ENCODE measurements at regions not wholly inside any gene's neighbourhood (a gene's known extent, or its start where the extent isn't known, plus 50 kb on each side); places are given as distances from the start of the nearest gene placed in this dataset.

DNA sequence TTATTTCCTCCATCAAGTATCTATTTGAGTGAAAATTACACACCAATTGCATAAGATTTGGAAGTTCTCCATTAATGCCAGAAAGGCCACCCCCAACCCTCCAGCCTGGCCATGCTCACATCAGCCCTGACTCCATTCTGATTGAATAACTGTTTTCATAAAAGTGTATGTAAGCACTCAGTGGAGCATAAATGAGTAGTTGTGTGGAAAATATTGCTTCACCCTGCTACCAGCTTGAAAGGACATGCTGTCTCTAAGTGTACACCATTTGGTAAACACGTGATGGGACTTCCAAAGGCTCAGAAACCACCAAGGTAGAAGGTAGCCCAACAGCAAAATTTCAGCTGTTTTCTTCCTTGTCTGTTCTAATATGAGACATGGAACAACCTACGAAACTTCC is 393.8 kb downstream of the ZNF385D start:
- no peak for DNase-seq (ENCODE audit: low spot score)

DNA sequence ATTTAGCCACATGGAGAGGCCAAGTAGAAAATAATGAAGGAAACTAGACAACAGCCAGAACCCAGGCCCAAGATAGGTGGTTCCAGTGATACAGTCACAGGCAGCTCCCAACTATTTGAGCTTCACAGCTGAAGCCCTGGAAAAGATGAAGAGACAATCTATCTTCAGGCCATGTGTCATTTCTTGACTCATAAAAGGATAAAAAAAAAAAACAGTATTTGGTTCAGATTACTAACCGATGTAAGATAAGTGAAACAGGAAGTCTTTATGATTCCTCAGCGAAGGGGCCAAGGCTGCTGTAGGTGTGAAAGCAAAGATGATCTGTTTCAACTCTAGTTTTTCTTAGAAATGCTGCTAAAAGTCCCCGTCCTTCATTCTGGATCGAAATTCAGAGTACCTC is 394.6 kb downstream of the ZNF385D start:
- no peak for DNase-seq (ENCODE audit: low spot score)

GRCh38 chr3:21345382-21345976 is 405.5 kb downstream of the ZNF385D start:
- DNase-seq (ENCODE audit: low spot score) = no peak

GRCh38 chr3:21331857-21332256 is 419.2 kb downstream of the ZNF385D start:
- no peak for DNase-seq (ENCODE audit: low spot score)

DNA sequence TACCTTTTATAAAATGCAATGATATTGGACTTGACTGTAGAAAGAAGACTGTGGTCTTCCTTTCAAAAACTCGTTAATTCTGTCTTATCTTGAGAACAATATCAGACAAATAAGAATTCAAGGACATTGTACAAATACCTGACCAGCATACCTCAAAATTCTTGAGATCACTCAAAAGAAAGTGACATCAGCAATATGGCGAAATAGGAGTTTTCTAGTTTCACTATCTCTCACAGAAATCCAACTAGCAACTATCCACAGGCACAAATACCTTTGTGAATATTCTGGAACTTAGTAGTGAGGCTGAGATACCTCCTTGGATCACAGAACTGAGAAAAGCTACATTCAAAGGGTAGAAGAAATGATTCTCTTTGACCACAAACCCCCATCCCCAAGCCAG is 419.7 kb downstream of the ZNF385D start:
- DNase-seq (ENCODE audit: low spot score) = no peak

DNA sequence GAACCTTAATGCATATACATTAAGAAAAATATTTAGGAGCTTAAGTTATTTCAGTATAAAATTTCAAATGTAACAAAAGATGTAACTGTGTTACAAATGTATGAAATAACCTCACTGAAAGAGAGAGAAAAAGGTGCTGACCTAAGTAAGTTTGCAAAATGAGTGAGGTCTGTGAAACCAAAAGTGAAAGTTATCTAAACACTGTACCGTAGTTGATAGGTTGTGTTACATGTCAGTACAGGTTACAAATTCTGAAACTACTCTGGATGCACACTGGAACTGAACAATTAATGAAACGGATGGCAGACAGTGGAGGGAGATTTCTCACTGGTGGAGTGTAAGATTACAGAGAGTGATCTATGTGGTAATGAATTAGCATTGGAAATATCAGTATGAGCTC is 420.7 kb downstream of the ZNF385D start:
- peak; percentile 2 for DNase-seq (ENCODE audit: low spot score)

DNA sequence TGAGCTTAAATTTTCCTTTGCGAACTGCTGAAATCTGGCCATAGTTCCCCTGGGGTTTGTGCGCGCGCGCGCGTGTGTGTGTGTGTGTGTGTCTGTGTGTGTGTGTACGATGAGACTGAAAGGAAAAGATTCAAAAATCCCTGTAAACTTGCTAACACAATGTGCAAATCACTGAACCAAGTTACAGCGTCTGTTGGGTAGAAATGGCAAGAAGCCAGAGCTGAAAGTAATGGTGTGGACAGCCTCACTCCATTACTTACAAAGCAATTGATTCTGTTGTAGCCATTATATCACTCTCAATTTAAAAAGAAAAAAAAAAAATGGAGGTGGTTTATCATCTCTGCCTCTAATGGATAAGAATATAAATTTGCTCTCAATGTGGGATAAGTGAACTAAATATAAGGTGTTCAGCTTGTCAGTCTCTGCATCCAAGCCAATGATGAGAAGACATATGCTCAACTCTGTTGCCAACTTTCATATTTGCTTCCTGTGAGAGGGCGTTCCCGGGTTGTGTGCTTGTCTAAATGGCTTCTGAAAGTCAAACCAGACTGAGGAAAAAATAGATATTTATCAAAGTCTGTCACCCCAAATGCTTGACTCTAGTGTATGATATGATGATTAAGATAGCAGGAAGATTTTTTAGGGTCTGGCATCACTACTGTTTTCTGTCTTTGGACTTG is 422.2 kb downstream of the ZNF385D start:
- no peak for DNase-seq (ENCODE audit: low spot score)

- no peak for DNase-seq (ENCODE audit: low spot score)
These were observed 424.1 kb downstream of the ZNF385D start for GRCh38 chr3:21326704-21327475.

- no peak for DNase-seq (ENCODE audit: low spot score)
These were observed 436.3 kb downstream of the ZNF385D start for GRCh38 chr3:21314688-21315087.

DNA sequence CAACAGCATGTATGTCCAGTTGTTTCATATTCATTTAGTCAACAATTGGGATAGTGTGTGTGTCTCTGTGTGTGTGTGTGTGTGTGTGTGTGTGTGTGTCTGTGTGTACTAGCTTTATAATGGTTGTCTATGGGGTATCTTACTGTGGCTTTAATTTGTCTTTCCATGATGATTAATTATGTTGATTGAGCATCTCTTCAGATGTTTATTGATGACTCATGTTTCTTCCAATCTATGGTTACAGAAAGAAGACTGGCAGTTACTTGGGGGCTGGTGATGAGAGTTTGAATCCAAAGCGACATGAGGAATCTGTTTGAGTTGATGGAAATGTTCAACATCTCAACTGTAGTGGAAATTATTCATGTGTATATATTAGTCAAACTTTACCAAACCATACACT is 440.1 kb downstream of the ZNF385D start:
- DNase-seq (ENCODE audit: low spot score) = no peak

DNA sequence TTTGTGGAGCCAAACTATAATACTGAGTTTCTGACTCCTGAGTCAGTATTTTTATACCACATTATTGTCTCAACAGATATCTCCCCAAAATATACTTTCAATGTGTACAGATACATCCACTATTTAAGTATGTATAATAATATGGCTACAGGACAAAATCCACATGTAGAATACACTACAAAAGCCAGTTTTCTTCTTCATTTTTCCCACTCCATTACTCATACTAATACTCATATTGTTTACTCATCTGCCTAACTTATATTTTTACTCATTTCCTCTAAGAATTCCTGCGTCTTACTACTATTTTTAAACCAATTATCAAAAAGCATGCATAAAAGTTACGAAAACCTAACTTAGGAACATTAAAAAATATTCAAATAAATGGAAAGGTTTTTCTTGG is 440.8 kb downstream of the ZNF385D start:
- DNase-seq (ENCODE audit: low spot score) = no peak

- DNase-seq (ENCODE audit: low spot score) = no peak
These were observed 453.7 kb downstream of the ZNF385D start for GRCh38 chr3:21297304-21297703.

GRCh38 chr3:21294768-21295167 is 456.2 kb downstream of the ZNF385D start:
- no peak for DNase-seq (ENCODE audit: low spot score)

- DNase-seq (ENCODE audit: low spot score) = no peak
These were observed 458.0 kb downstream of the ZNF385D start for GRCh38 chr3:21292971-21293370.

GRCh38 chr3:21290557-21290956 is 460.5 kb downstream of the ZNF385D start:
- DNase-seq (ENCODE audit: low spot score) = no peak

- DNase-seq (ENCODE audit: low spot score) = no peak
These were observed 476.9 kb downstream of the ZNF385D start for GRCh38 chr3:21274079-21274571.

DNA sequence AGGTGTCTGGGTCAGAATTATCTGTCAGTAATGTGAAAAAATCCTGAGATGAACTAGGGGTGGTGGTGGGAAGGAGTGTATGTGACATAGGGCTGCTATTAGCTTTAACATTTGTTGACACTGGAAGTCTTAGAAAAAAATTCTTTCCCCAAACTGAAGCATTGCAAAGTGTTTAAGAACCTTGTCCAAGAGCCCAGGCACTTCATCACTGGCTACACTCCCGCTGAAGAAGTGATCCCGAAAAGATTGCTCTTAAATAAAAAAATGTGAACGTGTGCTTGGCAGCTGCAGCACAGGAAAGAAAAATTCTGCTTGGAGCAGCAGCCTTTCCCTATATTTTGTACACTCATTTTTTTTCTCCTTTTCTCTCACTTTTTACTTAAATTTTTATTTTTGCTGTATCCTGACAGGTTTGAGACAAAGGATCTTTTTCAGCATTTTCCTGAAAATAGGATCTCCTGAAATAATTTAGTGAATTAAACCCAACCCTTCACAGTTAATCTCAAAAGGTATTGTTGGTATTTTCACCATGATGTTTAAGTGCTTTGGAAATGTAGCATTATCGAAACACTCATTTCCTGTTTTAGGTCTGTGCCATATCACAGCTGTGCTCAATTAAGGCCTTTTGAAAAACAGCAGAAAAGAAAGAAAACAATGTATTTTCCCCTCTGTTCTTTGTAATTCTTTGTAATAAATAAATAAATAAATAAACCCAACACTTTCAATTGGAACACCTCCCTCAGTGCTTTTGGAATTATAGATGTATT is 477.6 kb downstream of the ZNF385D start:
- DNase-seq (ENCODE audit: low spot score) = no peak

DNA sequence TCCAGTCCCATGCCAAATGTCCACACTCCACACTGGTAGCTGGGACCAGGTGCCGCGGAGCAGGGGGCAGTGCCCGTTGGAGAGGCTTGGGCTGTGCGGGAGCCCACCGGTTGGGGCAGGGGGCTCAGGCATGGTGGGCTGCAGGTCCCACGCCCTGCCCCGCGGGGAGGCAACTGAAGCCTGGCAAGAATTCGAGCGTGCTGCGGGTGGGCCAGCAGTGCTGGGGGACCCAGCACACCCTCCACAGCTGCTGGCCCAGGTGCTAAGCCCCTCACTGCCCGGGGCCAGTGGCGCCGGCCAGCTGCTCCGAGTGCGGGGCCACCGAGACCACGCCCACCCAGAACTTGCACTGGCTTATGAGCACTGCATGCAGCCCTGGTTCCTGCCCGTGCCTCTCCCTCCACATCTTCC is 479.4 kb downstream of the ZNF385D start:
- no peak for DNase-seq (ENCODE audit: low spot score)

DNA sequence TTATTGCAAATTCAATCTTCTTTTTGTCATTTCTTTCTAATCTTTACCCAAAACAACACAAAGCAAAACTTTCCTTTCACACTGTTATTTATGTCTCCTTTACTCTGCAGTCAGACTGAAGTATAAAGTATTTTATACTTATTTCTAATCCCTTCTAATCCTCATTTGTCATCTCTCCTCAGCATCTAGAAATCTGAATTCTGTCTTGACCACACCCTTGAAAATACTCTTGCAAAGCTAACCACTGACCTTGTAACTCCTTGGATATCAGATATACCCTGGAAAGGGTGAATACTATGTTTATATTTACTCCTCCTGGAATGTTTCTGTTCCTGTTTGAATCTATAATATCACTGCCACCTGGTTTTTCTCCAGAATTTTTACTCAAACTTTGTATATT is 481.1 kb downstream of the ZNF385D start:
- DNase-seq (ENCODE audit: low spot score) = no peak

DNA sequence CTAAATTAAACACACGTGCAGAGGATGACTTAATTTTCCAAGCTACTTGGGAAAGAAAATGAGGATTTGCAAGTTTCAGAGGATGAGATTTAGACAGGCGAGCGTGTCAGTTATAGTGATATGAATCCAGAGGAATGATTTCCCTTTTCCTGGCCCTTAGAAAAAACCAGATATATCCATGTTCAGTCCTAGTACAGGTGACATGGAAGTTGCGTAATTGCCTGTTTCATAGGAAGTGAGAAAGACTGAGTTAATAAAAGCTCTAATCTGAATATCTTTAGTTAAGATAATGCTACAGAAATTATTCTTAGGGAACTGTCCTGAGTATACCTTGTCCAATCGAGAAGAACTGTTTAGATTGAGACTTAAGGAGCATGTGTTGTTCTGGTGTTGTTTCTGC is 490.5 kb downstream of the ZNF385D start:
- no peak for DNase-seq (ENCODE audit: low spot score)

GRCh38 chr3:21259896-21260295 is 491.1 kb downstream of the ZNF385D start:
- DNase-seq (ENCODE audit: low spot score) = no peak

DNA sequence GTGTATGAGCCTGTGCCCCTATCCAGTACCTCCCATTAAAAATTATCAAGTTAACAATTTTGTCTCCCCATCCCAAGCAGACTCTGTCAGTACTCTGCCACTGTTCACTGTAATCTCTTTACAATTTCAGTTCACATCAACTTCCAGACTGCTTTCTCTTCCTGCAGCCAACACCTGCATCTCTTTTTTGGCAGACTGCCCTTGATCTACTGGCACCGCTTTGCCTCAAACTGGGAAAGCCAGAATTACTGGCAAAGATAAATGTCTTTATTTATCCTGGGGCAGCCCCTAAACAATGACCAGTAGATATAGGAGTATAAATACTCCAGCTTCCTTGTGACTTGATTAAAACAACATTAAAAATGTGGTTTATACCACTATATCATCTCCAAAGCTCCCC is 494.1 kb downstream of the ZNF385D start:
- no peak for DNase-seq (ENCODE audit: low spot score)
